Activated T-cell treated with anti-CD3 and anti-CD28 coated beads for 4 hours (primary cell): ENCODE measurements at regions not wholly inside any gene's neighbourhood (a gene's known extent, or its start where the extent isn't known, plus 50 kb on each side); places are given as distances from the start of the nearest gene placed in this dataset.
"Not testable (repeated sequence)": the region's sequence is repeated elsewhere in the genome, so short reads cannot be mapped to it uniquely, and the experiment has no call there.

Experiments
- DNase-seq: peaks from one replicate; pipeline ENCODE4 v3.0.0-alpha.2; 2020

GRCh38 chr9:135370411-135371375, 108.9 kb upstream of the PPP1R26 start:
- no peak for DNase-seq

GRCh38 chr9:135371535-135371934, 108.0 kb upstream of the PPP1R26 start:
- no peak for DNase-seq

GRCh38 chr9:135372036-135372435, 107.5 kb upstream of the PPP1R26 start:
- no peak for DNase-seq

- no peak for DNase-seq
Observed at GRCh38 chr9:135372501-135373008, 107.0 kb upstream of the PPP1R26 start.

GRCh38 chr9:135373151-135373685, 106.4 kb upstream of the PPP1R26 start:
- DNase-seq = no peak

GRCh38 chr9:135373820-135374219, 105.8 kb upstream of the PPP1R26 start:
- DNase-seq = no peak

GRCh38 chr9:135374591-135374990, 105.0 kb upstream of the PPP1R26 start:
- DNase-seq = no peak

GRCh38 chr9:135375001-135375400, 104.6 kb upstream of the PPP1R26 start:
- no peak for DNase-seq

- no peak for DNase-seq
Observed at GRCh38 chr9:135376511-135377265, 102.9 kb upstream of the PPP1R26 start.

- no peak for DNase-seq
Observed at GRCh38 chr9:135377431-135377830, 102.2 kb upstream of the PPP1R26 start.

GRCh38 chr9:135378751-135379150, 100.8 kb upstream of the PPP1R26 start:
- DNase-seq = no peak

- DNase-seq = no peak
Observed at GRCh38 chr9:135379540-135380267, 99.9 kb upstream of the PPP1R26 start.

- no peak for DNase-seq
Observed at GRCh38 chr9:135380311-135380960, 99.1 kb upstream of the PPP1R26 start.

- DNase-seq = no peak
Observed at GRCh38 chr9:135381762-135382310, 97.7 kb upstream of the PPP1R26 start.

- no peak for DNase-seq
Observed at GRCh38 chr9:135384226-135384625, 95.4 kb upstream of the PPP1R26 start.

- not testable (repeated sequence) for DNase-seq
Observed at GRCh38 chr9:135384815-135385405, 94.7 kb upstream of the PPP1R26 start.

- no peak for DNase-seq
Observed at GRCh38 chr9:135385793-135386192, 93.8 kb upstream of the PPP1R26 start.

GRCh38 chr9:135387976-135388375, 91.6 kb upstream of the PPP1R26 start:
- no peak for DNase-seq

- no peak for DNase-seq
Observed at GRCh38 chr9:135388530-135388929, 91.1 kb upstream of the PPP1R26 start.

- no peak for DNase-seq
Observed at GRCh38 chr9:135391759-135392158, 87.8 kb upstream of the PPP1R26 start.

- DNase-seq = no peak
Observed at GRCh38 chr9:135392511-135392910, 87.1 kb upstream of the PPP1R26 start.
